ENCODE measurements at regions not wholly inside any gene's neighbourhood (a gene's known extent, or its start where the extent isn't known, plus 50 kb on each side); places are given as distances from the start of the nearest gene placed in this dataset.

DNA sequence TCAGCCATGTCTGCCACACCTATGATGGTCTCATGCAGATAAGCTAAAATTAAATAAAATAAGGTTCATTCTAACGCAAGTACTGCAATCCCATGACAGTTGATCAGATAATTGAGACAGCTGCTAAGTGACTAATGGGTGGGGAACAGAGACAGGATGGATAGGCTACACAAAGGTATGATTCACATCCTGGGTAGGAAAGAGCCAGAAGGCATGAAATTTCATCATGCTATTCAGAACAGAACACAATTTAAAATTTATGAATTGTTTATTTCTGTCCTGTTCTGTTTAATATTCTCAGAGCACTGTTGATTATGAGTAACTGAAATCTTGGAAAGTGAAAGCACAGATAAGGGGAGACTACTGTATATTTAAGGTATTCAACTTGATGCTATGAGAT is 381.8 kb upstream of the SORCS1 start:
- TF ChIP-seq ZBTB7A (IDR thresholded peaks at IDR 0.05; ENCODE audit: low read depth) (no peak), CEBPB (IDR thresholded peaks at IDR 0.05) (no peak), TEAD4 (IDR thresholded peaks at IDR 0.05) (no peak), TCF12 (IDR thresholded peaks at IDR 0.05; ENCODE audit: low read depth) (no peak), NFIC (IDR thresholded peaks at IDR 0.05) (no peak), CREB1 (IDR thresholded peaks at IDR 0.05; ENCODE audit: low read depth) (no peak), FOXM1 (IDR thresholded peaks at IDR 0.05; ENCODE audit: borderline replicate concordance, low read depth) (no peak), YY1 (IDR thresholded peaks at IDR 0.05; ENCODE audit: low read depth) (no peak), RAD21 (IDR thresholded peaks at IDR 0.05; ENCODE audit: low read depth) (no peak), EGR1 (IDR thresholded peaks at IDR 0.05) (no peak), TAF1 (IDR thresholded peaks at IDR 0.05; ENCODE audit: low read depth) (no peak)
- TF ChIP-seq, protein P1, sequence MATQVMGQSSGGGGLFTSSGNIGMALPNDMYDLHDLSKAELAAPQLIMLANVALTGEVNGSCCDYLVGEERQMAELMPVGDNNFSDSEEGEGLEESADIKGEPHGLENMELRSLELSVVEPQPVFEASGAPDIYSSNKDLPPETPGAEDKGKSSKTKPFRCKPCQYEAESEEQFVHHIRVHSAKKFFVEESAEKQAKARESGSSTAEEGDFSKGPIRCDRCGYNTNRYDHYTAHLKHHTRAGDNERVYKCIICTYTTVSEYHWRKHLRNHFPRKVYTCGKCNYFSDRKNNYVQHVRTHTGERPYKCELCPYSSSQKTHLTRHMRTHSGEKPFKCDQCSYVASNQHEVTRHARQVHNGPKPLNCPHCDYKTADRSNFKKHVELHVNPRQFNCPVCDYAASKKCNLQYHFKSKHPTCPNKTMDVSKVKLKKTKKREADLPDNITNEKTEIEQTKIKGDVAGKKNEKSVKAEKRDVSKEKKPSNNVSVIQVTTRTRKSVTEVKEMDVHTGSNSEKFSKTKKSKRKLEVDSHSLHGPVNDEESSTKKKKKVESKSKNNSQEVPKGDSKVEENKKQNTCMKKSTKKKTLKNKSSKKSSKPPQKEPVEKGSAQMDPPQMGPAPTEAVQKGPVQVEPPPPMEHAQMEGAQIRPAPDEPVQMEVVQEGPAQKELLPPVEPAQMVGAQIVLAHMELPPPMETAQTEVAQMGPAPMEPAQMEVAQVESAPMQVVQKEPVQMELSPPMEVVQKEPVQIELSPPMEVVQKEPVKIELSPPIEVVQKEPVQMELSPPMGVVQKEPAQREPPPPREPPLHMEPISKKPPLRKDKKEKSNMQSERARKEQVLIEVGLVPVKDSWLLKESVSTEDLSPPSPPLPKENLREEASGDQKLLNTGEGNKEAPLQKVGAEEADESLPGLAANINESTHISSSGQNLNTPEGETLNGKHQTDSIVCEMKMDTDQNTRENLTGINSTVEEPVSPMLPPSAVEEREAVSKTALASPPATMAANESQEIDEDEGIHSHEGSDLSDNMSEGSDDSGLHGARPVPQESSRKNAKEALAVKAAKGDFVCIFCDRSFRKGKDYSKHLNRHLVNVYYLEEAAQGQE (IDR thresholded peaks at IDR 0.05; ENCODE audit: low read depth): no peak
- TF ChIP-seq, protein P2, sequence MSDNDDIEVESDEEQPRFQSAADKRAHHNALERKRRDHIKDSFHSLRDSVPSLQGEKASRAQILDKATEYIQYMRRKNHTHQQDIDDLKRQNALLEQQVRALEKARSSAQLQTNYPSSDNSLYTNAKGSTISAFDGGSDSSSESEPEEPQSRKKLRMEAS (IDR thresholded peaks at IDR 0.05): no peak
- TF ChIP-seq, protein P3, sequence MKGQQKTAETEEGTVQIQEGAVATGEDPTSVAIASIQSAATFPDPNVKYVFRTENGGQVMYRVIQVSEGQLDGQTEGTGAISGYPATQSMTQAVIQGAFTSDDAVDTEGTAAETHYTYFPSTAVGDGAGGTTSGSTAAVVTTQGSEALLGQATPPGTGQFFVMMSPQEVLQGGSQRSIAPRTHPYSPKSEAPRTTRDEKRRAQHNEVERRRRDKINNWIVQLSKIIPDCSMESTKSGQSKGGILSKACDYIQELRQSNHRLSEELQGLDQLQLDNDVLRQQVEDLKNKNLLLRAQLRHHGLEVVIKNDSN (IDR thresholded peaks at IDR 0.05): no peak

DNA sequence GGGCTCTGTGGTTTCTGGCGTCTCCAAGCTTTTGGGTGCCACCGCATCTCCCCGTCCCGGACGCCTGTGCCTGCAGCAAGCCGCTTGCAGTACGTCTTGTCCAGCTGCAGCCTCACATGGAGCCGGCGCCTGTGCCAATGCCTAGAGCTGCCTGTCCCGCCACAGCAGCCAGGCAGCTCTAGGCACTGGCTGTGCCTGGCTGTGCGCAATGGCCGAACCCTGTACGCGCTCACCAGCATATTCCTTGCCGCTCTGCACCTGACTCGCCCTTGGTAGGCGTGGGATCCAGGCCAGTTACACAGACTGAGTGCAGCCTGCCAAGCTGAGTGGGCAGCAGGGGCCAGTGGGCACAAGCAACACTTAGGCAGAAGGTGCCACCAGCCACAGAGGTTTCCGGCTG is 381.2 kb upstream of the SORCS1 start:
- TF ChIP-seq CREB1 (IDR thresholded peaks at IDR 0.05; ENCODE audit: low read depth) (no peak), RAD21 (IDR thresholded peaks at IDR 0.05; ENCODE audit: low read depth) (no peak), YY1 (IDR thresholded peaks at IDR 0.05; ENCODE audit: low read depth) (no peak), ZBTB7A (IDR thresholded peaks at IDR 0.05; ENCODE audit: low read depth) (no peak), TEAD4 (IDR thresholded peaks at IDR 0.05) (no peak)

DNA sequence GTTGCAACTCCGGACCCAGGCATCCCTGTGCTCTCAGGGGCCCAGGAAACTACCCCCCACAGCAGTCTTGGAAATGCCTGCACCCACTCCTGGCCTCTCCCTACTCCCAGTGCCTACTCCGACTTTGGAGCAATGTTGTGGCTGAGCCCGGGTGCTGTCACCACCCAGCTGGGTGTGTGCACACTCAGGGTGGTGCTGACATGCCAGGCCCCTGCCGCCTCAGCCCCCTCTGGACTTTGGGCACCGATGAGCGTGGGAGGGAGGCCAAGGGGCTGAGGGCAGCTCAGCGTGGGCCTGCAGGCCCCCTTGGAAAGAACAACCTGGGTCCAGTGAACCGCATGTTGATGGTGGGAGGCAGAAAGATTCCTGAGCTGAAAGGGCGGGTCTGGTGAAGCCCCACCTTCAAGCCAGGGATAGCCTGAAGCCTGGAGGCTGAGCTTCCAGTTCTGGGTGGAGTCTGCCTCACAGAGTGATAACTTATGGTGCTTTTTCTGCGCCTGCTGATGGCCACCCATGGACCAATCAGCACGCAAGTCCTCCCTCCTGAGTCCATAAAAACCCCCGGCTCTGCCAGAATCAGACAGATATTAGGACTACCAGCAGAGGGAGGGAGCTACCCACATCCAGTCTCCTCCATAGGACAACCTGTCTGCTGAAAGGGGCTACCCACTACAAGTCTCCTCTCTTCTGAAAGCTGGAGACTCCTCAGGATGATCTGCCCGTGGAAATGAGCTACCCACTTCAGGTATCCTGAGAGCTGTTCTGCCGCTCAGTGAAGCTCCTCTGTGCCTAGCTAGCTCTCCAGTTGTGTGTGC is 380.4 kb upstream of the SORCS1 start:
- TF ChIP-seq RAD21 (IDR thresholded peaks at IDR 0.05; ENCODE audit: low read depth) (no peak), FOXM1 (IDR thresholded peaks at IDR 0.05; ENCODE audit: borderline replicate concordance, low read depth) (no peak), CREB1 (IDR thresholded peaks at IDR 0.05; ENCODE audit: low read depth) (no peak), TAF1 (IDR thresholded peaks at IDR 0.05; ENCODE audit: low read depth) (no peak), CEBPB (IDR thresholded peaks at IDR 0.05) (no peak), YY1 (IDR thresholded peaks at IDR 0.05; ENCODE audit: low read depth) (no peak), NFIC (IDR thresholded peaks at IDR 0.05) (no peak)
- TF ChIP-seq, protein P1 (IDR thresholded peaks at IDR 0.05; ENCODE audit: low read depth): no peak

DNA sequence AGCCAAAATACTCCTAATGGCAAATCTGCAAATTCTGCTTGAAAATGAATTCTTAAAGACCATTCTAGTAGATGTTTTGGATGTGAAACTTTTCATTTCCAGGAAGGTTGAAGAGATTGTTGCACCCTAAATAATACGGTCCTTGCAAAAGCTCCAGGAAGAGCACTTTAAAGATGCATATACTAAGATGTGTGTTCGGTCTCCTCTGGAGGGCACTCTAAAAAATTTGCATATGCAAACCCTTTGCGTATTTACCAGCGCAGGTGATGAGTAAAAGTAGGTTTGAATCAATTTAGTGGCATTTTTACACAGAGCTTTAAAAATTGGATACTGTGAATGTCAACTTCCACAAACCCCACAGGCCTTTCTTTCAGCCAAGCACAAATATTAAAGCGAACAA is 378.1 kb upstream of the SORCS1 start:
- no peak for TF ChIP-seq ZBTB7A (IDR thresholded peaks at IDR 0.05; ENCODE audit: low read depth)
- no peak for TF ChIP-seq EP300 (IDR thresholded peaks at IDR 0.05; ENCODE audit: borderline replicate concordance)
- TF ChIP-seq RAD21 (IDR thresholded peaks at IDR 0.05; ENCODE audit: low read depth): no peak
- TF ChIP-seq TCF12 (IDR thresholded peaks at IDR 0.05; ENCODE audit: low read depth): no peak
- no peak for TF ChIP-seq NFIC (IDR thresholded peaks at IDR 0.05)
- no peak for TF ChIP-seq YY1 (IDR thresholded peaks at IDR 0.05; ENCODE audit: low read depth)
- TF ChIP-seq, protein P1 (IDR thresholded peaks at IDR 0.05; ENCODE audit: low read depth): no peak
- no peak for TF ChIP-seq FOXM1 (IDR thresholded peaks at IDR 0.05; ENCODE audit: borderline replicate concordance, low read depth)
- TF ChIP-seq, protein P2 (IDR thresholded peaks at IDR 0.05): no peak
- TF ChIP-seq, protein P3 (IDR thresholded peaks at IDR 0.05): no peak
- no peak for TF ChIP-seq TEAD4 (IDR thresholded peaks at IDR 0.05)
- no peak for TF ChIP-seq CEBPB (IDR thresholded peaks at IDR 0.05)
- no peak for TF ChIP-seq TAF1 (IDR thresholded peaks at IDR 0.05; ENCODE audit: low read depth)

All from Ishikawa (cell line).